PFSK-1 (cell line): ENCODE measurements at regions not wholly inside any gene's neighbourhood (a gene's known extent, or its start where the extent isn't known, plus 50 kb on each side); places are given as distances from the start of the nearest gene placed in this dataset.

Experiments used
- FOXP2 ChIP-seq: optimal IDR thresholded peaks from 2 replicates; pipeline ENCODE3; 2011; ENCODE audit warnings: borderline replicate concordance, control low read depth, inconsistent platforms; ENCODE audit not compliant: insufficient read depth; ENCODE audit errors: extremely low read length, extremely low read depth
- POLR2AphosphoS5 ChIP-seq: IDR thresholded peaks from 2 replicates; pipeline ENCODE4 v1.6.1; 2012; ENCODE audit warnings: low read depth, mild to moderate bottlenecking, control low read depth, low read length, moderate library complexity
- REST ChIP-seq, 2 experiments: IDR thresholded peaks; 2 replicates each; pipeline versions ENCODE4 v1.6.1 to v1.8.0; 2011 to 2012; ENCODE audit warnings: low read depth in 2 of 2, low read length in 2 of 2, control low read depth in 1 of 2, inconsistent platforms in 1 of 2, mild to moderate bottlenecking in 1 of 2, moderate library complexity in 1 of 2; ENCODE audit not compliant: insufficient read depth in 1 of 2
- SIN3A ChIP-seq: IDR thresholded peaks from 2 replicates; pipeline ENCODE4 v1.6.1; 2012; ENCODE audit warnings: mild to moderate bottlenecking, low read length, moderate library complexity, borderline replicate concordance; ENCODE audit not compliant: insufficient read depth
- TAF1 ChIP-seq: IDR thresholded peaks from 2 replicates; pipeline ENCODE4 v1.6.1; 2012; ENCODE audit warnings: low read length, control low read depth, borderline replicate concordance; ENCODE audit not compliant: insufficient read depth

- TF ChIP-seq FOXP2 (no peak), POLR2AphosphoS5 (no peak), REST (IDR thresholded peaks at IDR 0.05; ENCODE audit: insufficient read depth in 1 of 2, low read depth in 2 of 2, low read length in 2 of 2) (no peak), SIN3A (no peak), TAF1 (no peak)
These were observed 133.5 kb downstream of the BTC start for GRCh38 chr4:74660866-74661265.

GRCh38 chr4:74661427-74662201, 132.7 kb downstream of the BTC start:
- TF ChIP-seq SIN3A (no peak), REST (IDR thresholded peaks at IDR 0.05; ENCODE audit: insufficient read depth in 1 of 2, low read depth in 2 of 2, low read length in 2 of 2) (no peak), POLR2AphosphoS5 (no peak), FOXP2 (no peak), TAF1 (no peak)

- TF ChIP-seq SIN3A: no peak
- no peak for TF ChIP-seq TAF1
- TF ChIP-seq FOXP2: no peak
These were observed 130.7 kb downstream of the BTC start for GRCh38 chr4:74663631-74664030.

- TF ChIP-seq TAF1 (no peak), POLR2AphosphoS5 (no peak), FOXP2 (no peak), SIN3A (no peak), REST (IDR thresholded peaks at IDR 0.05; ENCODE audit: insufficient read depth in 1 of 2, low read depth in 2 of 2, low read length in 2 of 2) (no peak)
These were observed 129.0 kb downstream of the BTC start for GRCh38 chr4:74665346-74665745.

- TF ChIP-seq POLR2AphosphoS5 (no peak), TAF1 (no peak), FOXP2 (no peak), SIN3A (no peak)
These were observed 128.4 kb downstream of the BTC start for GRCh38 chr4:74665876-74666275.

GRCh38 chr4:74667438-74667837, 126.9 kb downstream of the BTC start:
- TF ChIP-seq POLR2AphosphoS5 (no peak), REST (IDR thresholded peaks at IDR 0.05; ENCODE audit: insufficient read depth in 1 of 2, low read depth in 2 of 2, low read length in 2 of 2) (no peak), TAF1 (no peak), FOXP2 (no peak), SIN3A (no peak)
